NCI-H1694 treated with DMSO at 0.1 percent for 48 hours (cell line): ENCODE measurements at regions not wholly inside any gene's neighbourhood (a gene's known extent, or its start where the extent isn't known, plus 50 kb on each side); places are given as distances from the start of the nearest gene placed in this dataset.
"Not testable (repeated sequence)": the region's sequence is repeated elsewhere in the genome, so short reads cannot be mapped to it uniquely, and the experiment has no call there.

Experiments
- DNase-seq: peaks from one replicate; lab custom pipeline; 2025; lab: John Stamatoyannopoulos, UW

DNA sequence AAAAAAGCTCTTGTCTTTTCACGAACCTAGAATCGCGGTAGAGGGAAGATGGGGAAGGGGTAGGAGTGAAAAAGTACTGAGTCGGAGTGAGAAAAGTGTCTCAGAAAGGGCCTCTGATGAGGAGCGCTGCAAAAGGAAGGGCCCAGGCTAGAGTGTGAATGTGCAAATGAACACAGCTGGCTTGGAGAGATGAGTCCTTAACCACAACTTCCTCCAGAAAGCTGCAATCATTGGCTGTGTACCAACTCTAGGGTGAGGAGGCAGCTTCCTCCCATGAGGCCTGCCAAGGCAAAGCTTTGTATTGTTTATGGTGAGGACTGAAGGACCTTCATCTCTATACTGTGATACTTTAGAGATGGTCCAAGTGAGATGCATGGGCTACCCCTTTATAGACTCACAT, 566.9 kb upstream of the ANO5 start:
- no peak for DNase-seq

DNA sequence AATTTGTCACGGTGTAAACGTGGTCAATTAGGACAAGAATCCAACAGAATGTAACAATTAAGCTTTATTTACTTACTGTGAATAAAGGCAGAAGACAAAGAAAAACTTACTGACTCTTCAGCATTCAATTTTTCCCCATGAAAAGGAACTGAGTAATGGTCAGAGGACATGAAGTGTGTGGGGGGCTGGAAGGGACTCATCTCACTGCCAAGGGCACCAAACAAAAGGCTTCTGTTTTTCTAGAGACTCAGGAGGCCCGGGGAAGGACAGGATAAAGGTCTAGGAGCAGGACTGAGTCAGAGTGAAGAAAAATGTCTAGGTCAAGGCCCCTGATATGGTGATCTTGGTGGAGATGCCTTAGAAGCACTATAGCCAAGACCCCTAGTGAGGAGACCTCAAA, 564.2 kb upstream of the ANO5 start:
- DNase-seq, result no peak

DNA sequence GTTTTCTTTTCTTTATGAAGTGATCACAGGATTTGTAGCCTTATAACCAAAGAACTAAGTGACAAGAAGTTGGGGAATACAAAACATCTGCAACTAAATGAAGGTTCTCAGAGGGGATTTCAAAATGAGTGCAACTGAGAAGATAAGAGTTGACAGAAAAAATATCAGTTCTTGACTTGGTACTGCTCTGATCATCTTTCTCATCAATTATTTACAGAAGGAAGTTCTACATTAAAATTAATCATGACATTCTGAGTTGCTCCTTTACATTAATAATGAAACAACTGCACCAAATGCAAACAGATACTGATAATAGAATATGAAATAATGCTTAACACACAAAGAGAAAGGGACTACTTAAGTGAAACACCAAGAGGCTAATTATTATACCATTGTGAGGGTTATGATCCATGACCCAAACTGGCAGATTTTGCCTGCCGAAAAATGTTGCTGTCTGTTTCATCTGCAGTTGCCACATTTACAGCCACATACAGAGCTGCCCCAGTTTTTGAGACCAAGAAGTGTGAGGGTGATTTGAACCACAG, 561.9 kb upstream of the ANO5 start:
- DNase-seq, result no peak

DNA sequence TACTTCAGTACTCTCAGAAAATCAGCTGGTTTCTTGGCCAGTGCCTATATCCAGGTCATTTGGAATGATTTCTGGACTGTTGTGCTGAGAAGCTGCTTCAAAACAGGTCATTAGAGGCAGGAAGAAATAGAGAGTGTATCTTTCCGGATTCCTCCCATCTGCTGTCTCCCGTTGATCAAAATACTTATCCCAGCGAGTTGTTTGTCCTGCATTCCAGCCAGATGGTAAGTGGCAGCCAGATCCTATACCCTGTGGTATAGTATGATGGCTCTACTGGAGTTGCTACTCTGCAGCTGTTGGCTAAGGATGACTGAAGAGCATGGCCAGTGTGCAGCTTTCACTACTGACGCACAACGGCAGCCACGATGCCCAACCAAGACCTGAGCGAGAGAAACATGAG, 560.9 kb upstream of the ANO5 start:
- DNase-seq, result peak; percentile 48

DNA sequence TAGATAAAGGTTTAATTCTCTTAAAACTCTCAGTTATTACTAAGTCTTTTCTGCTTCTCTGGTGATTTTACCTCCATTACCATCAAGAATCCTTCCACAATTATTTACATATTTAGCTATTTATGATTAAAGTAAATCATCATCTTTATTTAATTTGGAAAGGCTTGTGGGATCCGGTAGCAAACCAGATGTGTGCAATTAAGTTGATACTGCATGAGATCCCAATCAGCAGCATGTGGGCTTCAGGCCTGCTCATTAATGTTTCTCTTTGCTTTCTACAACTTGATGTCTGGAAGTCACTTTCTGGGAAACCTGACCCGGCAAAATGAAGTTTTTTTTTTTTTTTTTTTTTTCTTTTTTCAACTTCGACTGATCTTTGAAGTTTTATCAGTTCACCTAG, 558.4 kb upstream of the ANO5 start:
- no peak for DNase-seq

DNA sequence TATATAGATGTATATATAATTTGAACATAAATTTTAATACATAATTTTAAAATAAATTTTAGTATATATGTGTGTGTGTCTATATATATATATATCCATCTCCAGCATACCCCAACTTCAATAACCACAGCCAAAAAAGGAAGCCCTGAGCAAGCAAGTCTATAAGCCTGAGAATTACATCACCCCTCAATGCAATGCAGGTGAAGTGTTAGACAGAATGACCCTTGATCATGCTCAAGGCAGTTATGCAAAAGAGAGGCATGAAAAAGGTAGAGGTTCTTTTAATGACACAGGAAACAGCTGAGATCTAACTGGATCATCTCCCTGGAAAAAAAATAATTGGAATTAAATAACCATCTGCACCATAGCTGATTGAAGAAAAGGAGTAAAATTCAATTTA, 557.9 kb upstream of the ANO5 start:
- DNase-seq, result no peak

DNA sequence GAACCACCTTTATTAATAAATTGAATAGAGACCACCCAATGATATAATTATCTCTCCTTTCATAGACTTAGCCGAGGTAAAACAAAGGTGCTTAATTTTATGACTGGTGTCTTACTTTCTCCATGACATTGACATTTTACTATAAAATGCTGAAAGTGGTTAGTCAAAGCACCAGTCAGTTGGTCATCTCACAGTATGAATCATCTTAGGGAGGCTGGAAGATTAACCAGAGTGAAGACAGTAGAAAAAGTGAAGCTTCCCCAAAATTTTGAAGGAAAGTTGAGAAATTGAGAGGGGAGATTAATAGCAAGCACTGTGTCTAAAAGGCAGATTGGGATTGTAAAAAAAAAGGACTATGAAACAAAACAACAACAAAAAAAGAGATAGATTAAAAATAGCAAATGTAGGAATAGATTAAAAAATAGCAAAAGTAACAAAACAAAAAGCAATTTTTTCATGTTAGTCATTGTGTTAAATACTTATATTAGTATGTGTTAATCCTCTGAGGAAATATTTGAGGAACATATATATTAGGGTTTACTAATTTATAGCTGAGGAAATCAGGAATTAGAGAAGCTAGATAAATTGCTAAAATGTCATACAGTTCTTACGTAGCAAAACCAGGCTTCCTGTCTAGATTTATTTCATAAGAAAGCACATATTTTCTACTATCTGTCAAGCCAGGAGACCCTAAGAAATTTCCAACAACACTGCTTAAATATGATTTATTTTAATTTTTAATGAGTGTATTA, 557.3 kb upstream of the ANO5 start:
- no peak for DNase-seq

DNA sequence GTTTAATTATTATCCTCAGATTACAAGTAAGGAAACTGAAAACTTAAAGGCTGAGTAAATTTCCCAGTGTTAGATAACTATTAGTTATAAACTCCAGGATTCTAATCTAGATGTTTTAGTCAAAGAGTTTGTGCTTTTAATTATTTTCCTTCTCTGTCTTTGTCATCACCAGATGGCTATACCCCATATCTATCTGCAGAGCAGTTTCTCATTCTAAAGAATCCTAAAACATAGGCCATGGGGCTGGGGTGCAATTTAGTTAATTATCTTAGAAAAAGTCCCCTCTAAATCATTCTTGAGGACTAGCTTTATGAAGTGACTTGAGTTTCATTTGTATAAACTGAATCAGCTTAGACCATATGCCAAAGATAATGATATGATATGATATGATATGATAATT, 556.3 kb upstream of the ANO5 start:
- DNase-seq, result no peak

DNA sequence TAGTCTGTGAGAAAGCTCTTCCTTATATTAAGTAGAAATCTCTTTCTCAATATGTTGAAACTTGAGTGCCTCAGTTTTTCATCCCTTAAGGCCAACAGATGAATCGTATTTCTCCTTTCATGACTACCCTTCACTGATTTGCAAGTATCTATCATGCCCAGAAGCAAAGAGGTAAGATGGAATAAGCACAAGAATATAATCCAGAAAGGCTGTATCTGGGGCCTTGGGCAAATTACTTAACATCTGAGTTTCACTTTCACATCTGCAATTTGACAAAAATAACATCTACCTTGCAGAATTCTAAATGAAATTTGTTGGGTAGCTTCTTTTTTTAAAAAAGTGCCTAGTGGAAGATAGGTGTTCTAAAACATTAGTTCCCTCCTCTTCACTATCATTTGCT, 552.4 kb upstream of the ANO5 start:
- no peak for DNase-seq

DNA sequence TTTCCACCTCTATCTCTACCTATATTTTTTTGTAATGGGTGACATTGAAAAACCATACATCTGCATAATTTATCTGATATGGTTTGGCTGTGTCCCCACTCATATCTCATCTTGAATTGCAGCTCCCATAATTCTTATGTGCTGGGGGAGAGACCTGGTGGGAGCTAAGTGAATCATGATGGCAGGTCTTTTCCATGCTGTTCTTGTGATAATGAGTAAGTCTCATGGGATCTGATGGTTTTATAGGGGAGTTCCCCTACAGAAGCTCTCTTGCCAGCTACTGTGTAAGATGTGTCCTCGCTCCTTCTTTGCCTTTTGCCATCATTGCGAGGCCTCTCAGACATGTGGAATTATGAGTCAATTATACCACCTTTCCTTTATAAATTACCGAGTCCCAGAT, 551.0 kb upstream of the ANO5 start:
- no peak for DNase-seq

DNA sequence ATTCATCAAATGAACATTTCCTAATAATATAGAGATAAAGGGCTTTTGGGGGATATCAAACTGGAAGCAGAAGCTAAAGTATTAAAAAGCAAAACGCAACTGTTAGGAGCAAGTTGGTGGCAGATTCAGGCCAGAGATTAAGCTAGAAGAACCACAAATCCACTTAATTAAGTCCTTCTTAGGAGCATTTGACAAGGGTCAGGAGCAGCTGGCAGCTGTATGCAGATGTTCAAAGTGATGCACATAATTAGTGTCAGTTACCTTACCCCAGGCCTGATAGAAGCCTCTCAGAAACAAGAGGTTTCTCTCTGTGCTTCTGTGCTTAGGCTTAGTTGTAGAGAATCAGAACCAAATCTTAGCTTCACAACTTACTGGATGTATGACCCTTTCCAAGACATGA, 546.5 kb upstream of the ANO5 start:
- no peak for DNase-seq

DNA sequence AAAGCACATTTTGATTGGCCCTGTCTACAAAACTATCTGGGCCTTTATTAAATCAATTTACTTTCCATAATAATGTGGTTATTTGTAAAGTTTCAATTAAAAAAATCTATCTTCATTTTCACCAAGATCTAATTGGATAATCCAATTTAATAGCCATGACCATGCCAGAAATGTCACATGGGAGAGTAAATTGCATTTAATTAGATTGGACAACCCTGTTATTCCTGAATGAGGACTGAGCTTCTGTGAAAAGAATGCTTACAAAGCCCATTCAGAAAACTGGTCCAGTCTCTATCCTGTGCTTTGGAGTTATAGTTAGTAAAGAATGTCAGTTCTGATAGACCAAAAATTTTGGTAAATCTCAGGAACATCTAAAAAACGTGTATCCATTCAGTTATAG, 541.9 kb upstream of the ANO5 start:
- no peak for DNase-seq

DNA sequence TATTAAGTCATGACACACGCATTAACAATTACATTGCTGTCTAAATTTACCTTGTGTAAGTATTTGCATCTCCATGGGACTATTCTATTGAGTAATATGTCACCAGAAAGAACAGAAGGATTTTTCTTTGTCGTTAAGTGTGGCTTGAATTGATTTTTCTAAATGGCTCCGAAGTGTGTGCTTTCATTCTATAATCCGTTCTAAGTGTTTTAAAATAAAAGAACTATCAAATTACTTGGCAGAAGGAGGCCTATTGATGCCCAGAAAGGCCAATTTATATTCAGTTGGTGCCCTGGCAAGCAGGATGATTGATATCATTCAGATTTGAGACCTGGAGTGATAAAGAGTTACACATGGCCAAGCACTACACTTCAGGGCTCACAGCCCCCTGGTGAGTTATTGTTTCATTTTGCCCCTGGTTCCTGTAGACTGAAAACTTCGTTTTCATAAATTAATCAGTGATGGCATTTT, 538.9 kb upstream of the ANO5 start:
- DNase-seq, result no peak

DNA sequence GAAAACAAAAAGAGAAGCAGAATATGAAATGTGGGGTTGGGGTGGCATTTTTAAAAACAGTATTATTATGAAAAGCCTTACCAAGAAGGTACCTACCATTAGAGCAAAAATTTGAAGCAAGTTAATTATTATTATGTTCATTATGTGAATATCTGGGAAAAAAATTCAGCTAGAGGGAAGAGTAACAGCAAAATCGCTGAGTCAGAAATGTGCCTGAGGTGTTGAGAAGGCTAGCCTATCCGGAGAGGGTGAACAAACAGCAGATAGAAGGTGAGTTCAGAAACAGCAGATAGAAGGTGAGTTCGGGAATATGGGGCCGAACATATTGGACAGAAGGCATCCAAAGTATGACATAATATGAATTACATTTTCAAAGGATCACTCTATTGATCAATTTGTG, 536.8 kb upstream of the ANO5 start:
- no peak for DNase-seq

DNA sequence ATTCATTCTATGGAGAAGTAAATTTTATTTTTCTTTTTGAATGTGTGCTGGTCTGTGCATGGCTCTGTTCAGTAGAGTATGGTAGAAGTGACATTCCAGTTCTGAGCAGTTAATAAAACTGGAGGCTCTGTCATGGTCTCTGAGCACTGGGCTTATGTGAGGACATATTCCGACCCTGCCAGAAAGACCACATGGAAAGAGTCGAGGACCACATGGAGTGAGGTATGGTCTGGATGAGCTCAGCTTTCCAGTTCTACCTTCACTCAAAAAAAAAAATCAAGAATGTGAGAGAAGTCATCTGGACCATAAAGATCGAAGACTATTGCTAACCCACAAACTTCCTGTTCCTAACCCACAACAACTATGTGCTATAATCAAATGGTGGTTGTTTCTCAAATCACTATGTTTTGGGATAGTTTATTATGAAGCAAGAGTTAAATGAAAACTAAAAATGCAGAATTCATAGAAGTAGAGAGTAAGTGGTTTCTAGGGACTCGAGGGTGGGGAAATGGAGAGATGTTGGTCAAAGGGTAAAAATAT, 534.2 kb upstream of the ANO5 start:
- no peak for DNase-seq

DNA sequence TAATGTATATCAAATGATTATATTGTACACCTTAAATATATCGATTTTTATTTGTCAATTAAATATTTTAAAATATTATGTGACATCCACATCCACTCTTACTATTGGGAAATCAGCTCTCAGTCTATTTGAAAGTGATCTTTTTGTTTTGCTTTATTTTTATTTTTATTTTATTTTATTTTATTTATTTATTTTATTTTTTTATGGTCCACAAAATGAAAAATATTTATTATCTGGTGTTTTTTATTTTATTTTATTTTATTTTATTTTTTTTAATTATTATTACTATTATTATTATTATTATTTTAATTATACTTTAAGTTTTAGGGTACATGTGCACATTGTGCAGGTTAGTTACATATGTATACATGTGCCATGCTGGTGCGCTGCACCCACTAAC, 533.5 kb upstream of the ANO5 start:
- DNase-seq, result not testable (repeated sequence)

DNA sequence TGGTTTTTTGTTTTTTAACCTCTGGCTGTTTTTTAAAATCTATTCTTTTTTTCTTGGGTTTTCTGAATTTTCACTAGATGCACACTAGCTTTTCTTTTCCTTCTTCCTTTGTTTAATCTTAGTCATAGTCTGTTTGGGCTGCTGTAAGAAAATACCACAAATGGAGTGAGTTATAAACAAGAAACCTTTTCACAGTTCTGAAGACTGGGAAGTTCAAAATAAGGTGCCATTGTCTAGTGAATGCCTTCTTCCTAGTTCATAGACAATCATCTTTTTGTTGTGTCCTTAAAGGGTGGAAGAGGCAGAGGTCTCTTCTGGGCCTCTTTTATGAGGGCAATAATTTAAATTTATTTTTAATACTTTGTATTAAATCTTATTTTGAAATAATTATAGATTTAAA, 532.9 kb upstream of the ANO5 start:
- no peak for DNase-seq

DNA sequence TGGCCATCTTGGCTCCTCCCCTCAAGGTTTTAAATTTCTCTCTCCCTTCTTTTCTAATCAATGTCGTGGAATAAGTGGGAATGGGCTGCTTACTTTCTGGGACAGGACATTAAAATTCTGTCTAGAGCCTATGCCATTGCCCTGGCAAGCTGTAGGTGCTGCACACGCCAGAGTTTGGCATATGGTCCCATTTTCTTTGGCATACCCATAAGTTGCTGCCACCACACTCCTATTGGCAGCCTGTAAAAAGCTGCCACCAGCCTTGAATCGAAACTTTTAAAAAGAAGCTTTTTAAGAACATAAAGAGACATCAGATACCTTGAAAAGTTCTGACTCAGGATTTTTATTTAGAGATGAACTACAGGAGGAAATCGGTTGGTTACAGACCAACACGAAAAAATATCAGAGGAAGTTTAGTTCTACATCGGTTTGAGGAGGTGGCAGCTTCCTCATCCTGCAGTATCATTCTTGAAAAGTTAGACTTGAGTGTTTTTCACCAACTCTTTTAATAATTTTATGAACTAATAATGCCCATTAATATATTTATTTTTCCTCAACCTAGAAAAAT, 517.8 kb upstream of the ANO5 start:
- no peak for DNase-seq

DNA sequence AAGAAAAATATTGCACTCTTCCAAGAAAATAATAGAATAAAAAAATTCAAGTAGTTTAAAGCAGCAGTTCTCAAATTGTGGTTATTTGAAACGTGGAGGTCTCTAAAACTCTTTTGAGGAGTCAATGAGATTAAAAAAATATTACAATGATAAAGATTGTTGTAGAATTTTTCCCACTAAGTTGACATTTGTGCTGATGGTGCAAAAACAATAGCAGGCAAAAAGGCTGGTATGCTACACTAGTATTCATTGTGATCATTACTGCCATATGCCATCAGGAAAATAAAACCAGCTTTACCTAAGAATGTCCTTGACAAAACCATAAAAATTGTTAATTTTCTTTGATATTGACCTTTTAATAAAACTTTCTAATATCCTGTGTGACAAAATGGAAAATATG, 505.2 kb upstream of the ANO5 start:
- DNase-seq, result no peak

DNA sequence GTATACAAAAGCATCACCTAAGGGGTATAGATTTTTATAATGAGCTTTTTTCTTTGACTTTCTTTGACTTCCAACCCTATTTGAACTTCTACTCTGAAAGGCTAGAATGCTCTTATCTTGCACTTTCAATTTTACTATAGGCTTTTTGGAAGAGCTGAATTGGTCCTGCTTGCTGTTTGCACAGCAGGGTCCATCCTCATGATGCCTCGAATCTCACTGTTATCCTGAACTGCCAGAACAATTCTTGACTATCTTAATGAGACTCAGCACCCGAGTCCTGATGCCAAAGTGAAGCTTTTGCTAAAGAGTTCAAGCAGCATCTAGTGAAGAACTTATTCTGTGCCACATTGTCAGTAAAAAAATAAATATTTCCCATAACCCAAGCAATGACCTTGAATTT, 488.3 kb upstream of the ANO5 start:
- no peak for DNase-seq

DNA sequence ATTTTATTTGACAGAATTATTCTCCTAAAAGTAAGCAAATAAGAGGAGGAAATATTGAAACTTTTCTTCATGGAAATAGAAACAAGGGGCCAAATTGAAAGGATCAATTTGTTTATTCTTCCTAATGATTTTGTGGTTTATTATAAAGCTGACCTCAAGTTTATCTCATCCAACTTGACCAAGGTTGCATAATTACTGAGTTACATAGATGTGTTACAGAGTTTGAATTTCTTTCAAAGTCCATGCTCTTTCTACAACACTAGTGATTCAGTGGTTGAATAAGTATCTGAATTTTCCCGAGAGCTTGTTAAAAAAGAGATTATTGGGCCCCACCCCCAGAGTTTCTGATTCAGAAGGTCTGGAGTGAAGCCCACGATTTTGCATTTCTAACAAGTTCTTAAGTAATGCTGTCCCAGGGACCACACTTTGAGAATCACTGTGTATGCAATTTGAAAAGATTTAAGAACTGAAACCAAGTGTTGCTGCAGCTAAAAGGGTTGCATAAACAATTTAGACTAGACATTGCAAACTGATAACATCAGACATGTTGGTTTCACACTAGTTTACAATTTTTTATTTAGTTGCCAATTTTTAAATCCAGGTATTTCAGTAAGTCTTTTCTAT, 485.7 kb upstream of the ANO5 start:
- no peak for DNase-seq

DNA sequence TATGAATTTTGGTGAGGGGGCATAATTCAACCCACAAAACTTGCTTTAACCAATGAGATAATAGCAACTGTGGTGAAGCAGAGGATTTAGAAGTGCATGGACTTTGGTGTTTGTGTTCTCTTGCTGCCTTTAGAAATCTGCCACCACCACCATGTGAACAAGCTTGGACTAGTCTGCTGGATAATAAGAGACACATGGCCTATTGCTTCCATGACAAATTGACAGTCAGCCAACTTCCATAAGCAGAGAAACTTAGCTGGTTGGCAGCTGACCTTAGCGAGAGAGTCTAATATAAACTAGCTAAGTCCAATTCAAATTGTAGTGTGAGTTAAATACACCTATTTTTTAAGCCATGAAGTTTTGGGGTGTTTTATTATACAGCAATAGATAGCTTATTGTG, 482.1 kb upstream of the ANO5 start:
- peak; percentile 74 for DNase-seq

DNA sequence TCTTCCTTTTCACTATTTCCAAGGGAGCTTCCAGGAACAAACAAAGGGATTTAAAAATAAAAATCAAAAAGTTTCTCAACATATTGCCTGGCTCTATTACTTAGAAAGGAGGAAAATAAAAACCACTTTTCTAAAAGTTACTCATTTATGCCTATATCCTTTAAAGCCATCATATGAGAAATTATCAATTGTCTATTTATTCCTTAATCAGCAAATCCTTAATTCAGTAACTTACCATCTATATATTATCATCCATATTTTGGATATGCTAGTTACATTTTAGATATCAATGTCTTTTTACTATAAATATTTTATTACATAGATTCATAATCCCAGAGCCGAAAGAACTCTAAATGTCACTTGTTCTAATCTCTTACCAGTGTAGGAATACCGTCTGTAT, 481.5 kb upstream of the ANO5 start:
- DNase-seq, result no peak
